Endodermal cell (in vitro differentiated cells): ENCODE measurements at regions not wholly inside any gene's neighbourhood (a gene's known extent, or its start where the extent isn't known, plus 50 kb on each side); places are given as distances from the start of the nearest gene placed in this dataset.

ENCODE experiments used
- DNase-seq: peaks from one replicate; pipeline ENCODE4 v3.0.0-alpha.2; 2017
- H3K27ac ChIP-seq: 2 replicates; pipeline ENCODE4 v1.5.1; 2013; ENCODE audit warnings: mild to moderate bottlenecking, low read depth, low read length, moderate library complexity
- H3K27me3 ChIP-seq: 2 replicates; pipeline ENCODE4 v1.6.1; 2013; ENCODE audit warnings: mild to moderate bottlenecking, low read length, moderate library complexity; ENCODE audit not compliant: insufficient read depth, control insufficient read depth, poor library complexity, severe bottlenecking
- H3K36me3 ChIP-seq: 2 replicates; pipeline ENCODE4 v1.7.0; 2013; ENCODE audit warnings: mild to moderate bottlenecking, low read length, moderate library complexity; ENCODE audit not compliant: control insufficient read depth, insufficient read depth
- H3K4me1 ChIP-seq: one replicate; pipeline ENCODE4 v1.7.0; 2013; ENCODE audit warnings: low read length; ENCODE audit not compliant: control insufficient read depth, insufficient read depth
- H3K4me3 ChIP-seq: 2 replicates; pipeline ENCODE4 v1.5.1; 2013; ENCODE audit warnings: mild to moderate bottlenecking, low read length, moderate library complexity
- H3K9ac ChIP-seq: 2 replicates; pipeline ENCODE4 v1.6.1; 2013; ENCODE audit warnings: mild to moderate bottlenecking, low read length, moderate library complexity; ENCODE audit not compliant: poor library complexity, severe bottlenecking; ENCODE audit errors: extremely low read depth
- H3K9me3 ChIP-seq: 2 replicates; pipeline ENCODE4 v1.6.1; 2013; ENCODE audit warnings: mild to moderate bottlenecking, low read length, moderate library complexity; ENCODE audit not compliant: control insufficient read depth
- H3K27ac Mint-ChIP-seq: 2 replicates; pipeline ENCODE4 v1.8.0; 2020; ENCODE audit warnings: mixed read lengths
- H3K27me3 Mint-ChIP-seq: 2 replicates; pipeline ENCODE4 v1.8.0; 2021; ENCODE audit warnings: mild to moderate bottlenecking, mixed read lengths; ENCODE audit not compliant: insufficient read depth
- H3K36me3 Mint-ChIP-seq: 2 replicates; pipeline ENCODE4 v1.8.0; 2020; ENCODE audit warnings: low read depth, mixed read lengths
- H3K4me1 Mint-ChIP-seq: 2 replicates; pipeline ENCODE4 v1.8.0; 2020; ENCODE audit warnings: mixed read lengths
- H3K4me3 Mint-ChIP-seq: 2 replicates; pipeline ENCODE4 v1.8.0; 2020; ENCODE audit warnings: mild to moderate bottlenecking, moderate library complexity, mixed read lengths
- H3K9me3 Mint-ChIP-seq: 2 replicates; pipeline ENCODE4 v1.8.0; 2020; ENCODE audit warnings: mild to moderate bottlenecking, mixed read lengths
- WGBS, 2 experiments: methylation state at CpG; one replicate each; pipeline versions ENCODE4 v1.1.5 to v1.1.7; 2013; ENCODE audit warnings: missing lambda C conversion rate in 2 of 2, mixed read lengths in 1 of 2; ENCODE audit not compliant: insufficient coverage in 1 of 2, insufficient read length in 1 of 2; 5-methylcytosine and 5-hydroxymethylcytosine counted together
- TF ChIP-seq, protein P1 (sequence below): fragments of 200-600 bp; sonication (generic); conservative IDR thresholded peaks from 2 replicates; pipeline ENCODE4 v1.5.0; 2021; ENCODE audit warnings: antibody characterized with exemption, mild to moderate bottlenecking

DNA sequence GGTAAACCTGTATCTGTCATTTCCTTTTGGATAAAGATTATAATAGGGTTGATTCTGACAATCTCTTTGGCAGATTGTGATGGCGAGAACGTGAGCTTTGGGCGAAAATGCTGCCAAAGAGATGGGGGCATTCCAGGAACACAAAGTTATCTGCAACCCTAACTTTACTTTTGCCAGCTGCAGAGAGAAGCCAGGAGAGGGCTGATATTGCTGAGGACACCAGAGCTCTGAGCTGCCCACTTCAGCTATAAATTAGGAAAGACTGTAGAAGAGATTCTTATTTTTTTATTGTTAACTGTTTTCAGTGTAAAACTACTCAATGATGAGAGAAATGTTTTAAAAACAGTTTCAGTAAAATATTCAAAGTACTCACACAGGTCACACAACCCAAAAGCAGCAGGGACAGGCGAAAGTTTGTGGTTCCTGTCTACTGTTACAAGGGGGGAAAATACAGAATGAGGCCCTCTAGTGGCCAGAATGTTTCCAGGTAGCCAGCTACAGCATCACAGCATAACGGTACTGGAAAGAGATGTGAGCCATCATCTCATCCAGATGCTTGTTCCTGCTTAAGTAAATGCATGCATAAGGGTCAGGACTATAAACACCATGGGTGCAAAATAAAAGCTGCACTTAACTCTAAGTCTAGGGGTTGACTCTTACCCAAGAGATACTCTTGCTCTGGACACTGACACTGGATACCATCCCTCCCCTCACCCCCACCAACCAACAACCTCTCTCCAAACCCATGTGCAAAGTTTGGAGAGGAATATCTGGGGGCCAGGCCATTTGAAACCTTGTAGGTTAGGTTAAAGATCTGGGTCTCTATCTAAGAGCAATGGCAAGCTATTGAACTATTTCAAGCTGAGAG, 498.4 kb downstream of the RMST start:
- peaks cover 39% of the 10 kb centered on the region for H3K9me3 ChIP-seq
- H3K9me3 Mint-ChIP-seq = peaks cover 8% of the 10 kb centered on the region
- H3K4me1 Mint-ChIP-seq = peaks cover 6% of the 10 kb centered on the region
- H3K36me3 ChIP-seq = no peaks in the 10 kb centered on the region
- no peaks in the 10 kb centered on the region for H3K4me1 ChIP-seq
- no peaks in the 10 kb centered on the region for H3K27me3 Mint-ChIP-seq
- no peak overlapping the region for H3K4me3 ChIP-seq
- 84 to 86% methylated on average over 4 to 5 of the region's 5 CpGs for WGBS, 2 experiments
- TF ChIP-seq, protein P1, sequence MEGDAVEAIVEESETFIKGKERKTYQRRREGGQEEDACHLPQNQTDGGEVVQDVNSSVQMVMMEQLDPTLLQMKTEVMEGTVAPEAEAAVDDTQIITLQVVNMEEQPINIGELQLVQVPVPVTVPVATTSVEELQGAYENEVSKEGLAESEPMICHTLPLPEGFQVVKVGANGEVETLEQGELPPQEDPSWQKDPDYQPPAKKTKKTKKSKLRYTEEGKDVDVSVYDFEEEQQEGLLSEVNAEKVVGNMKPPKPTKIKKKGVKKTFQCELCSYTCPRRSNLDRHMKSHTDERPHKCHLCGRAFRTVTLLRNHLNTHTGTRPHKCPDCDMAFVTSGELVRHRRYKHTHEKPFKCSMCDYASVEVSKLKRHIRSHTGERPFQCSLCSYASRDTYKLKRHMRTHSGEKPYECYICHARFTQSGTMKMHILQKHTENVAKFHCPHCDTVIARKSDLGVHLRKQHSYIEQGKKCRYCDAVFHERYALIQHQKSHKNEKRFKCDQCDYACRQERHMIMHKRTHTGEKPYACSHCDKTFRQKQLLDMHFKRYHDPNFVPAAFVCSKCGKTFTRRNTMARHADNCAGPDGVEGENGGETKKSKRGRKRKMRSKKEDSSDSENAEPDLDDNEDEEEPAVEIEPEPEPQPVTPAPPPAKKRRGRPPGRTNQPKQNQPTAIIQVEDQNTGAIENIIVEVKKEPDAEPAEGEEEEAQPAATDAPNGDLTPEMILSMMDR = peak; percentile 90
- peak; percentile 89 for DNase-seq
- peaks cover 4% of the 10 kb centered on the region for H3K36me3 Mint-ChIP-seq
- H3K27me3 ChIP-seq = no peaks in the 10 kb centered on the region
- H3K4me3 Mint-ChIP-seq = no peak overlapping the region
- H3K27ac ChIP-seq = no peak overlapping the region
- no peak overlapping the region for H3K27ac Mint-ChIP-seq
- H3K9ac ChIP-seq = no peak overlapping the region

DNA sequence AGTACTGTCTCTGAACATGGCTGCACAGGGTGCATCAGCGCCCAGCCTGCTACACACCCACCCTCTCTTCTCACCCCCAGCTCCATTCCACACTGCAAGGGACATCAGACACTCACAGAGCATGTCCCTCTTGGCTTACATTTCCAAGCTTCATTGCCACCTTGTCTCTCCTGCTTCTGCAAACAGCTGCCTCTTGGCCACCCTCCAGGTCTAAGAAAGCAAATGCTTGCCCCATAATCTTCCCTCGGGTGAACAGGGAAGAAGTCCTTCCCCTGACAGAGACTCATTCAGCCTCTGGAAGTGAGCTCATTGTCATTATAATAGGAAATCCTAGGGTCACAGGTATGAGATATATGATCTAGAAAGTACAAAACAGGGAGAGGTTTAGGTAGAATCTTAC, 505.2 kb downstream of the RMST start:
- H3K4me3 Mint-ChIP-seq = no peak overlapping the region
- Histone ChIP-seq H3K4me3 (no peak overlapping the region), H3K36me3 (no peaks in the 10 kb centered on the region), H3K9me3 (no peaks in the 10 kb centered on the region), H3K27ac (no peak overlapping the region), H3K27me3 (no peaks in the 10 kb centered on the region), H3K4me1 (no peaks in the 10 kb centered on the region), H3K9ac (no peak overlapping the region)
- no peaks in the 10 kb centered on the region for H3K27me3 Mint-ChIP-seq
- H3K36me3 Mint-ChIP-seq = no peaks in the 10 kb centered on the region
- peaks cover 2% of the 10 kb centered on the region for H3K4me1 Mint-ChIP-seq
- no peak for DNase-seq
- no peaks in the 10 kb centered on the region for H3K9me3 Mint-ChIP-seq
- TF ChIP-seq, protein P1 = no peak
- H3K27ac Mint-ChIP-seq = no peak overlapping the region
- WGBS, 2 experiments = 91 to 100% methylated on average over 1 to 2 of the region's 2 CpGs

DNA sequence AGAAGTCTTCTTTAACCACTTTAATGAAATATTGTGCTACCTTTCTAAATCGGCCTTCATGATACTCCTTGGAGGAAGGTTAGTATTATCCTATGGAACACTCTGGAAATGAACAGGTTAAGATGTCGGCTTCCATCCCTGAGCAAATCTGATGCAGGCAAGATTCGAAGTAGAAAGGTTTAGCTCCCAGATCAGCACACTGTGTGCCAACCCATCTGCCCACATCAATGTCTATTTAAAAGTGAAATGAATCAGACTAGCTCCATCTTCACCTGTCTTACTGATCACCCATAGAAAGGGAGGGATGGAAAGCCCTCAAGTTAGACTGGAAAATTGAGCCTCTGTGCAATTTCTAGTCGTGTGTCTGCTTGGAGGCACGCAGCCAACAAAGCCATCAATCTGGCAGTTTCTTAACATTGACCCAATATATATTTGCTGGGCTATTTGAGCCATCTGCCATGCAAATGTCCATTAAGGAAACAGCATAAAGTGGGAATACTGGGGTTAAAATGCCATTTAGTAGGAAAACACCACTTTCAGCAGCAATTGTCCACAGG, 506.1 kb downstream of the RMST start:
- Histone ChIP-seq H3K9ac (no peak overlapping the region), H3K9me3 (no peaks in the 10 kb centered on the region), H3K4me1 (peaks cover 3% of the 10 kb centered on the region), H3K4me3 (no peak overlapping the region), H3K27me3 (no peaks in the 10 kb centered on the region), H3K27ac (no peak overlapping the region), H3K36me3 (no peaks in the 10 kb centered on the region)
- Mint-ChIP-seq H3K27ac (no peak overlapping the region), H3K36me3 (no peaks in the 10 kb centered on the region), H3K27me3 (no peaks in the 10 kb centered on the region), H3K4me3 (no peak overlapping the region), H3K9me3 (no peaks in the 10 kb centered on the region), H3K4me1 (peaks cover 4% of the 10 kb centered on the region)
- DNase-seq = no peak
- WGBS, 2 experiments = 92 to 94% methylated on average over 2 to 5 of the region's 5 CpGs
- TF ChIP-seq, protein P1 = no peak
